ENCODE measurements at regions not wholly inside any gene's neighbourhood (a gene's known extent, or its start where the extent isn't known, plus 50 kb on each side); places are given as distances from the start of the nearest gene placed in this dataset.

DNA sequence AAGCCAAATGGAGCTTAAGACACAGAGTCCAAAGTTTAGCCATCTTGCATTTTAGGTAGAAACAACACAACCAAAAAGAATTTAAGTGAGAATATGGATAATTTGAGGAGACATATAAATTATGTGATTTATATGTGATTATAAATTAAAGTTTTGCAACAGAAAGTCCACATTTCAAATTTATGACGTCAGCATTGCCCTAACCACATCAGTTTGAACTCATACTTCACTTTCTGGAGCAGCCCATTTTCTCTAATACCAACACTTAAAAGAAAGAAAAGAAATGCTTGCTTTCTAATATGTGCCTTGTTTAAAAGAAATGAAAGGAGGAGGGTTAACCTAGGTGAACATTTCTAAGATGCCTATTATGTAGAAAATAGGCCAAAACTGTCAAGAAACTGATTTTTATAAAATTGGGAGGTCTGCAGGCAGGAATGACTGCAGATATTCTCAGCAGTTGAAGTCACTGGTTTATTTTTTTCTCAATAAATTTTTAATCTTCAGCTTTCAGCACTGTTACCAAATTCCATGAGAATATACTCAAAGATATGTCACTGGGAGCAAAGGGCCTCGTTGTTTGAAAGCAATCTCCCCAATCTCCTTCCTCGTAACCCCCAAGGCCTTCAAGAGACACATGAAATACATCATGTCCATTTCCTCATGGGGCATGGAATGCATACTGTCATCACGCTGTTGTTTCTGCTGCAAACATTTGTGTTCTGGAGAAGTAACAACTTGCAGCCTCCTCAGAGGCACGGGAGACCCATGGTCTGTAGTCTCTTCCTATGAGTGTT lies 137.8 kb downstream of the SOD2 start:
- TF ChIP-seq, protein P1, sequence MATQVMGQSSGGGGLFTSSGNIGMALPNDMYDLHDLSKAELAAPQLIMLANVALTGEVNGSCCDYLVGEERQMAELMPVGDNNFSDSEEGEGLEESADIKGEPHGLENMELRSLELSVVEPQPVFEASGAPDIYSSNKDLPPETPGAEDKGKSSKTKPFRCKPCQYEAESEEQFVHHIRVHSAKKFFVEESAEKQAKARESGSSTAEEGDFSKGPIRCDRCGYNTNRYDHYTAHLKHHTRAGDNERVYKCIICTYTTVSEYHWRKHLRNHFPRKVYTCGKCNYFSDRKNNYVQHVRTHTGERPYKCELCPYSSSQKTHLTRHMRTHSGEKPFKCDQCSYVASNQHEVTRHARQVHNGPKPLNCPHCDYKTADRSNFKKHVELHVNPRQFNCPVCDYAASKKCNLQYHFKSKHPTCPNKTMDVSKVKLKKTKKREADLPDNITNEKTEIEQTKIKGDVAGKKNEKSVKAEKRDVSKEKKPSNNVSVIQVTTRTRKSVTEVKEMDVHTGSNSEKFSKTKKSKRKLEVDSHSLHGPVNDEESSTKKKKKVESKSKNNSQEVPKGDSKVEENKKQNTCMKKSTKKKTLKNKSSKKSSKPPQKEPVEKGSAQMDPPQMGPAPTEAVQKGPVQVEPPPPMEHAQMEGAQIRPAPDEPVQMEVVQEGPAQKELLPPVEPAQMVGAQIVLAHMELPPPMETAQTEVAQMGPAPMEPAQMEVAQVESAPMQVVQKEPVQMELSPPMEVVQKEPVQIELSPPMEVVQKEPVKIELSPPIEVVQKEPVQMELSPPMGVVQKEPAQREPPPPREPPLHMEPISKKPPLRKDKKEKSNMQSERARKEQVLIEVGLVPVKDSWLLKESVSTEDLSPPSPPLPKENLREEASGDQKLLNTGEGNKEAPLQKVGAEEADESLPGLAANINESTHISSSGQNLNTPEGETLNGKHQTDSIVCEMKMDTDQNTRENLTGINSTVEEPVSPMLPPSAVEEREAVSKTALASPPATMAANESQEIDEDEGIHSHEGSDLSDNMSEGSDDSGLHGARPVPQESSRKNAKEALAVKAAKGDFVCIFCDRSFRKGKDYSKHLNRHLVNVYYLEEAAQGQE (IDR thresholded peaks at IDR 0.05; ENCODE audit: insufficient read depth in 1 of 2, low read depth in 2 of 2, low read length in 2 of 2): no peak
- TF ChIP-seq POLR2AphosphoS5 (IDR thresholded peaks at IDR 0.05; ENCODE audit: low read depth, low read length) (no peak), FOXP2 (optimal IDR thresholded peaks at IDR 0.05; ENCODE audit: borderline replicate concordance, extremely low read depth, extremely low read length, insufficient read depth) (no peak), SIN3A (IDR thresholded peaks at IDR 0.05; ENCODE audit: borderline replicate concordance, insufficient read depth, low read length) (no peak), TAF1 (IDR thresholded peaks at IDR 0.05; ENCODE audit: borderline replicate concordance, insufficient read depth, low read length) (no peak)

DNA sequence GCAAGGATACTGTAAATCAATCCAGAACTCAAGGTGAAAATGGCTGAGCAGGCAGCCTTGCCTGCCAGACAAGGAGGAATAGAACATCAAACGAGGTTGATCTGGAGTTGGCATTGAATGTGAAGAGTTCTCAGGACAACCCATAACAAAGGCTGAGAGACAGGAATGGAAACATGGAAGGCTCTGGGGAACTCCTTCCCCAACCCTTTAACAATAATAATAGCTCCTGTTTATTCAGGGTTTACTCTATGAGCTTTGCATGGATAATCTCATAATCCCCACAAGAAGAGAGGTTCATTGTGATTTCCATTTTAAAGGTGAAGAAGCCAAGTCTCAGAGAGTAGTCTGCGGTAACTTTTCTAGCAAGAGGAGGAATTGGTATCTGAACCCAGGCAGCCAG lies 151.7 kb downstream of the SOD2 start:
- TF ChIP-seq POLR2AphosphoS5 (IDR thresholded peaks at IDR 0.05; ENCODE audit: low read depth, low read length) (no peak), TAF1 (IDR thresholded peaks at IDR 0.05; ENCODE audit: borderline replicate concordance, insufficient read depth, low read length) (no peak), FOXP2 (optimal IDR thresholded peaks at IDR 0.05; ENCODE audit: borderline replicate concordance, extremely low read depth, extremely low read length, insufficient read depth) (no peak)

DNA sequence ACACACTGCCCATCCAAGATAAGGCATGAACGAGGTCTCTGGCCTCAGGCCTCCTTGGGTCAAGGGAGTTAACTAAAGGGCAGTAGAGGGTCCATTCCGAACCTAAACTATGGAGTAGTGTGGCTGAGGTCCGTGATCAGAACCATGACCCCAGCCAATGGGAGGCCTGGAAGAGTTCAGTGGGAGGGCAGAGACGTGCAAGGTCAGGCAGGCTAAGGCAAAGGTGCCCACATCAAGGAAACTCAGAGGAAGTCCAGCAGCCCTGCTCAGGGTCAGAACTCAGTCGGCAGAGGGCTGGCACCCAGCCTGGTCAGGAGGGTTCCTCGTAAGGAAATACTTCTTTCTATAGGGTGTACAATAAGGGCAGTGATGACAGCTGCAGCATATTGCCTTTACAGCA lies 152.2 kb downstream of the SOD2 start:
- TF ChIP-seq FOXP2 (optimal IDR thresholded peaks at IDR 0.05; ENCODE audit: borderline replicate concordance, extremely low read depth, extremely low read length, insufficient read depth) (no peak), SIN3A (IDR thresholded peaks at IDR 0.05; ENCODE audit: borderline replicate concordance, insufficient read depth, low read length) (no peak)

DNA sequence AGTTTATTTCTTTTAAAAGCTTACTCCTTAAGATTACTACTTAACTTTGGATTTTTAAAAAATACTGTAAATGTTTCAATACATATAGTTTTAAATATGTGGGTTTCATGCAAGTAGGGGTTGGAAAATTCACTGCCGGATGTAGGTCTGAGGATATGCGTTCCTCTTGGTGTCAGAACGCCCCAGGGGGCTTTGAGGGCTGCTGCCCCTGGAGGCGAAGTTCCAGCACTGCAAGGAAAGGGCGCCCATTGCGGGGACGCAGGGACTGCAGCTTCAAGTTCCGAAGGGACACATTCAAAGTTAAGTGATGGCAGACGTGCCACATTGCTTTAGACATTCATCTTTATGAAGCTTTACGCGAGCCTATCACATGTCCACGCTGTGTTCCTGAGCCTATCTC lies 152.9 kb downstream of the SOD2 start:
- TF ChIP-seq TAF1 (IDR thresholded peaks at IDR 0.05; ENCODE audit: borderline replicate concordance, insufficient read depth, low read length): no peak
- no peak for TF ChIP-seq POLR2AphosphoS5 (IDR thresholded peaks at IDR 0.05; ENCODE audit: low read depth, low read length)

DNA sequence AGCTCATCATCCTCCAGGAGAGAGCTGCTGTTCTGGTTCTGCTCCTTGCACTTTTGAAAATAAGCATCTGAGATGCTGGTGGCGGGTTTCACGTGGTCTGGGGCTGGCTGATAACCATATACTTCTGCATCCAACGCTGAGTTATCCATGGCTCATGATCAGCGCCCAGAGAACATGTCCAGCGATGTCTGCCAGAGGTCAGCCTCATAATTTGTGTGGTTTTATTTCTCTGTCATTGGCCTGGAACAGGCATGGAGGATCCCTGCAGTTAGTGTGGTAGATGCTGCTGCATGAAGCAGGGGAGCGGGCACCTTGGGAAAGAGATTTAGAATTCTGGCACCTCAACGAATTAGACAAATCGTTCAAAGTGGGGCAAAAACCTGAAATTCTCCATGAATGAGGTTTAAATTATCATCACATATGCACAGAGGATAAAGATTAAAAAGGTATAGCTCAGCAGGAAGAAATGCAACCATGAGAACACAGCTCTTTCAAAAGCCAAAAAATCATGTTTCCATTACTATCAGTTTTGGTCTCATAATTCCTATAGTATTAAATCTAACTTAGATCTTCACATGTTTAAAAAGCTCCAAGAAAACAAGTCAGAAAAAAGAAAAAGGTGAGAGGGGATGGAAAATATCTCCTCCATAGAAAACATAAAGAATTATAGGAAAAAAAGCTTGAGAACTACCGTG lies 157.2 kb downstream of the SOD2 start:
- TF ChIP-seq FOXP2 (optimal IDR thresholded peaks at IDR 0.05; ENCODE audit: borderline replicate concordance, extremely low read depth, extremely low read length, insufficient read depth) (no peak), TAF1 (IDR thresholded peaks at IDR 0.05; ENCODE audit: borderline replicate concordance, insufficient read depth, low read length) (no peak), SIN3A (IDR thresholded peaks at IDR 0.05; ENCODE audit: borderline replicate concordance, insufficient read depth, low read length) (no peak), POLR2AphosphoS5 (IDR thresholded peaks at IDR 0.05; ENCODE audit: low read depth, low read length) (no peak)
- TF ChIP-seq, protein P1 (IDR thresholded peaks at IDR 0.05; ENCODE audit: insufficient read depth in 1 of 2, low read depth in 2 of 2, low read length in 2 of 2): no peak

DNA sequence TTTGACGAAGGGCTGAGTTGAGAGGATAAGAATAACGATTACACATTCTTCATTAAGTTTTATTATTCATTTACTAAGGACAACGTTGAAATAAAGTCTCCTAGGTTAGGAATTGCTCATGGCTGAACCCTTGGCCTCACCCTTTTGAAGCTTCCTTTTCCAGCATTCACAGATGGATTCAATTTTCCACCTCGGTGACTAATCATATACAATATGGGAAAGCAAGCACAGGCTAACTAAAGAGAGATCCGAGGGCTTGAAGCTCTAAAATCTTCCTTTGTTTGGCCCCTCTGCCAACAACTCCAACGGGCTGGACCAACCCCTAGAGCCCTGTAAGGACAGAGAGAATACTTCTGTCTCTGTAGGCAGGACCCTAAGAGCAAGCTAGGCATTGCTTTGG lies 159.5 kb downstream of the SOD2 start:
- TF ChIP-seq SIN3A (IDR thresholded peaks at IDR 0.05; ENCODE audit: borderline replicate concordance, insufficient read depth, low read length) (no peak), POLR2AphosphoS5 (IDR thresholded peaks at IDR 0.05; ENCODE audit: low read depth, low read length) (no peak), TAF1 (IDR thresholded peaks at IDR 0.05; ENCODE audit: borderline replicate concordance, insufficient read depth, low read length) (no peak), FOXP2 (optimal IDR thresholded peaks at IDR 0.05; ENCODE audit: borderline replicate concordance, extremely low read depth, extremely low read length, insufficient read depth) (no peak)
- TF ChIP-seq, protein P1 (IDR thresholded peaks at IDR 0.05; ENCODE audit: insufficient read depth in 1 of 2, low read depth in 2 of 2, low read length in 2 of 2): no peak
